SK-N-SH treated with all-trans-retinoic acid at 6 μM for 48 hours (cell line): ENCODE measurements at regions not wholly inside any gene's neighbourhood (a gene's known extent, or its start where the extent isn't known, plus 50 kb on each side); places are given as distances from the start of the nearest gene placed in this dataset.

ENCODE experiments used
- ESRRG ChIP-seq: fragments of 250-450 bp; sonication (Bioruptor Pico); IDR thresholded peaks from 2 replicates; pipeline ENCODE4 v1.6.1; 2021; ENCODE audit warnings: mild to moderate bottlenecking
- OSR1 ChIP-seq: fragments of 250-450 bp; sonication (Bioruptor Pico); IDR thresholded peaks from 2 replicates; pipeline ENCODE4 v1.8.0; 2022; ENCODE audit warnings: moderate library complexity, mild to moderate bottlenecking, inconsistent platforms
- PATZ1 ChIP-seq: fragments of 250-450 bp; sonication (Bioruptor Pico); IDR thresholded peaks from 2 replicates; pipeline ENCODE4 v1.8.0; 2020; ENCODE audit warnings: mild to moderate bottlenecking, moderate library complexity, borderline replicate concordance
- PPARA ChIP-seq: fragments of 250-450 bp; sonication (Bioruptor Pico); IDR thresholded peaks from 2 replicates; pipeline ENCODE4 v1.5.0; 2020; ENCODE audit warnings: mild to moderate bottlenecking, borderline replicate concordance
- SNAI2 ChIP-seq: fragments of 250-450 bp; sonication (Bioruptor Pico); IDR thresholded peaks from 2 replicates; pipeline ENCODE4 v1.5.0; 2020; ENCODE audit warnings: mild to moderate bottlenecking, moderate library complexity
- TOX ChIP-seq: fragments of 250-450 bp; sonication (Bioruptor Pico); IDR thresholded peaks from 2 replicates; pipeline ENCODE4 v1.8.0; 2021; ENCODE audit warnings: mild to moderate bottlenecking, moderate library complexity, borderline replicate concordance
- ZNF70 ChIP-seq: fragments of 450-650 bp; formaldehyde crosslinking; IDR thresholded peaks from 2 replicates; pipeline ENCODE4 v1.5.0; 2020; ENCODE audit warnings: mild to moderate bottlenecking, moderate library complexity
- ZNF8 ChIP-seq: fragments of 450-650 bp; formaldehyde crosslinking; IDR thresholded peaks from 2 replicates; pipeline ENCODE4 v1.5.0; 2020; ENCODE audit warnings: mild to moderate bottlenecking, moderate library complexity
- TF ChIP-seq, protein P1 (sequence below): fragments of 250-450 bp; sonication (Bioruptor Pico); IDR thresholded peaks from 2 replicates; pipeline ENCODE4 v1.8.0; 2021; ENCODE audit warnings: low read depth, mild to moderate bottlenecking, moderate library complexity, borderline replicate concordance
- TF ChIP-seq, protein P2 (sequence below): fragments of 250-450 bp; sonication (Bioruptor Pico); IDR thresholded peaks from 2 replicates; pipeline ENCODE4 v1.5.0; 2020; ENCODE audit warnings: mild to moderate bottlenecking, moderate library complexity

DNA sequence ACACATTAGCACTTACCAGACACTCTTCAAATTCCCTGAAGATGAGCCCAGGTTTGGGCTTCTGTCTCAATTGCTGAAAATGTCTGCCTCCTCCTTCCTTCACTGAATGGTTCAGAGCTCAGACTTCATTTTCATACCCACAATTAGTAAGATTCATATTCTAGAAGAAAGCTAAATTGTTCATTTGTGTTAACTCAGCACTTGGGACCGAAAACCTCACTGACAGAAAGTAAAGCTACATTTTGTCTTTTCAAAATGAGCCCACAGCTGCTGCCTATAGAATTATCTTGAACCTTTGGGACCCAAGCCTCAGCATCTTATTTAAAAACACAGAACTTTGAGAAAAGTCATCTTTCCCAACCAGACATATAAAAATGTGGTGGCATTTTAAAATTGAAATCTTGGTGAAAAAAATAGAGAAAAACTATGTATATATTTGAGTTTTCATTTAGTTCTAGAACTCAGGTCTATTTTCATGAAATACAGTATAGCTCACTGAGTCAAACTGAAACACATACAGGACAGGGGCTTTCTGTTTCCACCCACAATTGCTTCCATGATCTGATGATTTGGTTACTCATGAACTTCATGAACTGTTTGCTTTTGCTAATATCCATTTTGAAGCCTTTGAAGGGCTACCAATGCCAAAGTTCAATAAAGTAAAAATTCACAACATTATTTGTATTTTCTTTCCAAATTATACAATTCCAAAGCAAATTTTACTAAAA is 119.1 kb upstream of the PFKP start:
- TF ChIP-seq TOX: no peak
- no peak for TF ChIP-seq PATZ1 (CRISPR knock-in tag)
- no peak for TF ChIP-seq ZNF70 (CRISPR knock-in tag)
- no peak for TF ChIP-seq OSR1 (CRISPR knock-in tag)
- no peak for TF ChIP-seq ESRRG
- TF ChIP-seq PPARA (CRISPR knock-in tag): no peak
- no peak for TF ChIP-seq ZNF8 (CRISPR knock-in tag)
- no peak for TF ChIP-seq SNAI2 (CRISPR knock-in tag)
- TF ChIP-seq, protein P1, sequence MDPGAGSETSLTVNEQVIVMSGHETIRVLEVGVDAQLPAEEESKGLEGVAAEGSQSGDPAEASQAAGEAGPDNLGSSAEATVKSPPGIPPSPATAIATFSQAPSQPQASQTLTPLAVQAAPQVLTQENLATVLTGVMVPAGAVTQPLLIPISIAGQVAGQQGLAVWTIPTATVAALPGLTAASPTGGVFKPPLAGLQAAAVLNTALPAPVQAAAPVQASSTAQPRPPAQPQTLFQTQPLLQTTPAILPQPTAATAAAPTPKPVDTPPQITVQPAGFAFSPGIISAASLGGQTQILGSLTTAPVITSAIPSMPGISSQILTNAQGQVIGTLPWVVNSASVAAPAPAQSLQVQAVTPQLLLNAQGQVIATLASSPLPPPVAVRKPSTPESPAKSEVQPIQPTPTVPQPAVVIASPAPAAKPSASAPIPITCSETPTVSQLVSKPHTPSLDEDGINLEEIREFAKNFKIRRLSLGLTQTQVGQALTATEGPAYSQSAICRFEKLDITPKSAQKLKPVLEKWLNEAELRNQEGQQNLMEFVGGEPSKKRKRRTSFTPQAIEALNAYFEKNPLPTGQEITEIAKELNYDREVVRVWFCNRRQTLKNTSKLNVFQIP (CRISPR knock-in tag): no peak
- TF ChIP-seq, protein P2, sequence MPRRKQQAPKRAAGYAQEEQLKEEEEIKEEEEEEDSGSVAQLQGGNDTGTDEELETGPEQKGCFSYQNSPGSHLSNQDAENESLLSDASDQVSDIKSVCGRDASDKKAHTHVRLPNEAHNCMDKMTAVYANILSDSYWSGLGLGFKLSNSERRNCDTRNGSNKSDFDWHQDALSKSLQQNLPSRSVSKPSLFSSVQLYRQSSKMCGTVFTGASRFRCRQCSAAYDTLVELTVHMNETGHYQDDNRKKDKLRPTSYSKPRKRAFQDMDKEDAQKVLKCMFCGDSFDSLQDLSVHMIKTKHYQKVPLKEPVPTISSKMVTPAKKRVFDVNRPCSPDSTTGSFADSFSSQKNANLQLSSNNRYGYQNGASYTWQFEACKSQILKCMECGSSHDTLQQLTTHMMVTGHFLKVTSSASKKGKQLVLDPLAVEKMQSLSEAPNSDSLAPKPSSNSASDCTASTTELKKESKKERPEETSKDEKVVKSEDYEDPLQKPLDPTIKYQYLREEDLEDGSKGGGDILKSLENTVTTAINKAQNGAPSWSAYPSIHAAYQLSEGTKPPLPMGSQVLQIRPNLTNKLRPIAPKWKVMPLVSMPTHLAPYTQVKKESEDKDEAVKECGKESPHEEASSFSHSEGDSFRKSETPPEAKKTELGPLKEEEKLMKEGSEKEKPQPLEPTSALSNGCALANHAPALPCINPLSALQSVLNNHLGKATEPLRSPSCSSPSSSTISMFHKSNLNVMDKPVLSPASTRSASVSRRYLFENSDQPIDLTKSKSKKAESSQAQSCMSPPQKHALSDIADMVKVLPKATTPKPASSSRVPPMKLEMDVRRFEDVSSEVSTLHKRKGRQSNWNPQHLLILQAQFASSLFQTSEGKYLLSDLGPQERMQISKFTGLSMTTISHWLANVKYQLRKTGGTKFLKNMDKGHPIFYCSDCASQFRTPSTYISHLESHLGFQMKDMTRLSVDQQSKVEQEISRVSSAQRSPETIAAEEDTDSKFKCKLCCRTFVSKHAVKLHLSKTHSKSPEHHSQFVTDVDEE (CRISPR knock-in tag): no peak
